ENCODE measurements at regions not wholly inside any gene's neighbourhood (a gene's known extent, or its start where the extent isn't known, plus 50 kb on each side); places are given as distances from the start of the nearest gene placed in this dataset.

- no peak overlapping the region for H3K27ac ChIP-seq
- no peak overlapping the region for H3K4me3 ChIP-seq
- TF ChIP-seq CTCF (IDR thresholded peaks at IDR 0.05), result no peak
- no peaks in the 10 kb centered on the region for H3K27me3 ChIP-seq
- no peak for DNase-seq
- H3K36me3 ChIP-seq, result no peaks in the 10 kb centered on the region
- intact Hi-C loops (cut with DNase I; ENCODE audit: low total_unique reads), result no loop called here
- peaks cover 0 to 31% (median 1%) of the 10 kb centered on the region in 4 donors for H3K4me1 ChIP-seq
- no peaks in the 10 kb centered on the region for H3K9me3 ChIP-seq
Measured at GRCh38 chr3:73762855-73763254, 138.1 kb upstream of the PDZRN3 start.

- Histone ChIP-seq H3K27me3 (no peaks in the 10 kb centered on the region), H3K36me3 (no peaks in the 10 kb centered on the region), H3K9me3 (no peaks in the 10 kb centered on the region), H3K4me3 (no peak overlapping the region), H3K27ac (peak overlapping the region in 1 of 2 donors; percentile 56), H3K4me1 (peaks cover 0 to 11% (median 0%) of the 10 kb centered on the region in 4 donors)
- intact Hi-C loops (cut with DNase I; ENCODE audit: low total_unique reads), result no loop called here
- DNase-seq, result no peak
- no peak for TF ChIP-seq CTCF (IDR thresholded peaks at IDR 0.05)
Measured at GRCh38 chr3:73759297-73759711, 134.6 kb upstream of the PDZRN3 start.

- TF ChIP-seq CTCF (IDR thresholded peaks at IDR 0.05), result no peak
- no peak for DNase-seq
- Histone ChIP-seq H3K27me3 (no peaks in the 10 kb centered on the region), H3K4me1 (peaks cover 0 to 11% (median 0%) of the 10 kb centered on the region in 4 donors), H3K27ac (no peak overlapping the region), H3K9me3 (no peaks in the 10 kb centered on the region), H3K4me3 (no peak overlapping the region), H3K36me3 (no peaks in the 10 kb centered on the region)
- intact Hi-C loops (cut with DNase I; ENCODE audit: low total_unique reads), result no loop called here
Measured at GRCh38 chr3:73757536-73757935, 132.8 kb upstream of the PDZRN3 start.

GRCh38 chr3:73753985-73754384 is 129.2 kb upstream of the PDZRN3 start:
- H3K4me1 ChIP-seq, result peaks cover 0 to 3% (median 0%) of the 10 kb centered on the region in 4 donors
- intact Hi-C loops (cut with DNase I; ENCODE audit: low total_unique reads), result no loop called here
- H3K36me3 ChIP-seq, result no peaks in the 10 kb centered on the region
- no peak for TF ChIP-seq CTCF (IDR thresholded peaks at IDR 0.05)
- H3K27me3 ChIP-seq, result no peaks in the 10 kb centered on the region
- no peaks in the 10 kb centered on the region for H3K9me3 ChIP-seq
- no peak overlapping the region for H3K27ac ChIP-seq
- no peak overlapping the region for H3K4me3 ChIP-seq
- DNase-seq, result no peak

GRCh38 chr3:73752338-73752737 is 127.6 kb upstream of the PDZRN3 start:
- no peak overlapping the region for H3K27ac ChIP-seq
- no peaks in the 10 kb centered on the region for H3K36me3 ChIP-seq
- no peaks in the 10 kb centered on the region for H3K9me3 ChIP-seq
- no peaks in the 10 kb centered on the region for H3K27me3 ChIP-seq
- intact Hi-C loops (cut with DNase I; ENCODE audit: low total_unique reads), result no loop called here
- no peak for TF ChIP-seq CTCF (IDR thresholded peaks at IDR 0.05)
- no peak overlapping the region for H3K4me3 ChIP-seq
- DNase-seq, result no peak
- H3K4me1 ChIP-seq, result peaks cover 0 to 3% (median 0%) of the 10 kb centered on the region in 4 donors

GRCh38 chr3:73746623-73747022 is 121.9 kb upstream of the PDZRN3 start:
- intact Hi-C loops (cut with DNase I; ENCODE audit: low total_unique reads), result no loop called here
- peaks cover 0 to 47% (median 12%) of the 10 kb centered on the region in 4 donors for H3K4me1 ChIP-seq
- H3K9me3 ChIP-seq, result no peaks in the 10 kb centered on the region
- H3K27me3 ChIP-seq, result no peaks in the 10 kb centered on the region
- no peak for DNase-seq
- H3K27ac ChIP-seq, result no peak overlapping the region
- H3K36me3 ChIP-seq, result no peaks in the 10 kb centered on the region
- H3K4me3 ChIP-seq, result no peak overlapping the region
- no peak for TF ChIP-seq CTCF (IDR thresholded peaks at IDR 0.05)

Data from tibial artery (tissue), 4 donors.